ENCODE measurements at regions not wholly inside any gene's neighbourhood (a gene's known extent, or its start where the extent isn't known, plus 50 kb on each side); places are given as distances from the start of the nearest gene placed in this dataset.
A peak's percentile ranks its signal among the peaks of the same experiment; 100 is the strongest.

DNA sequence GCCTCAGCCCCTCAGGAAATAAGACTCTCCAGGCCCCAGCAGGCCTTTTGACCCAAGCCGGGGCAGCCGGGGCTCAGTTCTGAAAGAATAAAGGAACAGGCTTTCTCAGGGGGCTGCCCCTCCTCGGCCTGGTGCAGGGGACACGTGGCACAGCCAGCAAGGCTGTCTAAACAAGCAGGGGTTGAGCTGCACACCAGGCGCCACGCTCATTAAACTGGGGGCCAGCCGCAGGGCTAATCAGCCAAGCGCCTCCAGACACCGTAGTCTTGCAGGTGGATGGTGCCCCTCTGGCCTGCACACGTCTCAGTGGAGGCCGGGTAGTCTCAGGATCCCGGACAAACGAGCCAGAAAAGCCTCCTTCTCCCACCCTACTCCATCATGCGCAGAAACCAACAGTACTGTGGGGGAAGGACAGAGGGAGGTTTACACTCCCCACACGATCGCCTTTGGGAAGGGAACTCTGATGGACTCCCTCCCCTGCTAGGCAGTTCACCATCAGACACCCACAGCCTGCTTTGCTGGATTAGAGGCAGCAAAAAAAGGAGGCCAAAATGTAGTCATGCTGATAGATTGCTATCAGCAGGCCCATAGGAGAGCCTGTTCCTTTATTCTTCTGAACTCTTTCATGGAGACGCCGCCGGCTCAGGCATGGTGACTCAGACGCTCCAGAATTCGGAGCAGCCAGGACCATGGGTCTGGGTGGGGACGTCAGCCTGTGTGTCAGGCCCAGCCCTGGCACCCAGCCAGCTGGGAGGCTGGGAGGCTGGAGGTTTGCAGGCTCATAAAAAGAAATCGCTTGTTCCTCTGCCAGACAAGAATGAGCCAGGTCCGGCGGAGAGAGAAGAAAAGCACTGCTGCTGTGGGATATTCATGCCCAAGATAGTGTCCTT is 342.4 kb downstream of the BCOR start:
- peak; percentile 82 to 92 for DNase-seq (ENCODE audit: low read depth in 2 of 2)

DNA sequence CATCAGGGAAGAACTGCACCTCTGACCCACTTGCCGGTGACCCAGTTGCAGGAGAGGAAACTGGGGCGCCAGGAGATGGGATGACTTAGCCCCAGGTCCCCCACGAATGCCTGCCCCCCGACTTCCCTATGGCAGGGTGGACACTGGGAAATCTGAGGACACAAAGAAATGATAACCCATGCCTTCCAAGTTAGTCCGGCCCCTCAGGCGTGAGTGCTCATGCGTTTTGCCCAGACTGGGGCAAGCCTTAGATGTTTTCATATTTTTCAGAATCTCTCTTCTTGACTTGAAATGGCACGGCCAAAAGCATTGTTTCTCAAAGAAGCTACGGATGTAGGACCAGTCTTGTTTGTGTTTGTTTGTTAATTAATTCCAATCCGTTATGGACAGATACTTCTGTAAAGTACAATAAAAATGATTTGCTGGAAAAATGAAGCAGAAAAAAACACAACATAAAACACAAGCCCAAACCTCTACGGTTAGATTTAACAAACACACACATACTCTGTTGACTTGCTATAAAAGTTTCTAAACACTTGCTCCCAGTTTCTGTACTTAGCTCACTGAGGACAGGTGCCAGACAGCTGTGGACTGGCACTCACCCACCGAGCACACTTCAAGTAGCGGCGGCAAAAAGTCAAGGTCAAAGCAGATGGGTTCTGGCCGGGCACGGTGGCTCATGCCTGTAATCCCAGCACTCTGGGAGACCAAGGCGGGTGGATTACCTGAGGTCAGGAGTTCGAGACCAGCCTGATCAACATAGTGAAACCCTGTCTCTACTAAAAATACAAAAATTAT is 341.5 kb downstream of the BCOR start:
- no peak for DNase-seq (ENCODE audit: low read depth in 2 of 2)

- peak; percentile 69 to 81 for DNase-seq (ENCODE audit: low read depth in 2 of 2)
Observed at GRCh38 chrX:39757971-39758370, 339.8 kb downstream of the BCOR start.

DNA sequence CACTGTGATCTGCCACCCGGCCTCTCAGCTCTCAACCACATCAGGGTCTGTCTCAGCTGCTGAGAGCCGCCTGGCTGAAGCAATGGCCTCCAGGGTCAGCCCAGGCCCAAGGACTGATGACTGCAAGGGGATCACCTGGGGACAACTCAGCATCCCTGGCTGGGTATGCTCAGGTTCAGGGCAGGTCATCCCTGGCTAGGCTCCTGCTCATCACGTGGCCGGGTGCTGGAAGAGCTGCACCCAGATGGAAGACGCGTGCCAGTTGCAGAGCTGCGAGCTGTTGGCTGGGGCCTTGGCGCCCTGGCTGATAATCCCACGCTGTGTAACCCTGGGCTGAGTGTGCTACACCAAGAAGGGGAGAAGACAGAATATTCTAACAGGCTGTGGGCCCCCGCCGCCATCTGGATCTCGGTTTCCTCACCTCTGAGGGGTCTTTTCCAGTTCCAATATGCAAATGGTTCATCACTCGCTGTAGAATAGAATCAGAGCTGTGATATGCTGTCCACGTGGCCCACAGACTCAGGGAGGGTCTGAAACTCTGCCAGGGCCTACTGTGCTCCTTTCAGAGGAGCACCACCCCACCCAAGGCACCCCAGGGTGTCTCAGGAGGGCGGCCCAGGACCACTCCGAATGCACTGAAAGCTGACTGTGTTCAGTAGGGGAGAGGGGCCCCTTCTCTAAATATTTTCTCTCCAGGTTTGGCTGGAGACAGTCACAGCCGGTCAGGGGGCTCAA is 338.8 kb downstream of the BCOR start:
- no peak for DNase-seq (ENCODE audit: low read depth in 2 of 2)

DNA sequence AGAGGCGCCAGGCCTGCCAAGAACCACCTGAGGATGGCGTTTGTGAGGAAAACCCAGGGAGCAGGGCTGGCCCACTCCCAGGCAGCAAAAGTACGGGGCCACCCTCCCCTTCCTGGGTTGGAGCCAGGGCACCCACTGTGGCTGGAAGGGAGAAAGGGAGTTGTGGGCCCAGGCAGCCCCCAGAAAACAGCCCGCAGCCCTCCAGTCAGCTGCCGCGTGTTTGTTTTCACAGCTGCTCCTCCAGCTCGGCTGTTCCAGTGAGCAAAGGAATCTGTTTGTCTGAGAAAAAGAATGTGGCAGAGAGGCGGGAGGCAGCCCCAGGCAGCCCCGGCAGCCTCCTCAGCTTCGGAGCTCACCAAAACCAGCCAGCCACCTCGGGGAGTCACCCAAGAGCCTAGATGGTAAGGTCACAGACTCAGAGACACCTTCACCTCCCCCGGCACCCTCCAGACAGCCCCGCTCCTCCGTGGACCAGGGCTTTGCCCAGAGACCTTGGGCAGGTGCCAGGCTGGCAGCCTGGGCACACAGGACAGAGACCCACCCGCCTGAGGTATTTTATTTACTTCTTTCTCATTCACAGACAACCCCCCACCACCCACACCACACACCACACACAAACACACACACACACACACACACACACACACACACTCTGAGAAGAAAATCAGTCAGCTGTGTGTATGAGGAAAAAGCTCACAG is 338.1 kb downstream of the BCOR start:
- peak; percentile 19 to 24 for DNase-seq (ENCODE audit: low read depth in 2 of 2)

DNA sequence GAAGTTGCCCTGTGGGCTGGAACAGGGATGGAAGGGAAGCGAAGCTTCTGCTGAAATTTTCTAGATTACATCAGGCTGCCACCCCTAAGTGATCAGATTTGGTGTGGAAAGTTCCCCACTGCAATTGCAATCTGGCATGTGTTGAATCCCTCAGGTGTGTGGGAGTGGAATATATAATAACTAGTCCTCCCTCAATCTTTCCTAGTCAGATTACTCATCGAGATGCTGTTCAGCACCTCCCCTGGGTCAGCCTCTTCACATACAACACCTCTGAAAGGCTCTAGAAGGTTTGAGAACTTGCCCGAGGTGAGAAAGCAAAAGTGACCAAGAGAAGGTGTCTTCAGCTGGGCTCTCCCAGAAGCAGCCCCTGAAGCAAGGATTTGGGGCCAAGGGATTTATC is 336.8 kb downstream of the BCOR start:
- no peak for DNase-seq (ENCODE audit: low read depth in 2 of 2)

GRCh38 chrX:39762266-39762841 is 335.4 kb downstream of the BCOR start:
- DNase-seq (ENCODE audit: low read depth in 2 of 2), result peak; percentile 72 to 78

GRCh38 chrX:39764441-39764914 is 333.3 kb downstream of the BCOR start:
- peak in 1 of 2 donors; percentile 11 for DNase-seq (ENCODE audit: low read depth in 2 of 2)

DNA sequence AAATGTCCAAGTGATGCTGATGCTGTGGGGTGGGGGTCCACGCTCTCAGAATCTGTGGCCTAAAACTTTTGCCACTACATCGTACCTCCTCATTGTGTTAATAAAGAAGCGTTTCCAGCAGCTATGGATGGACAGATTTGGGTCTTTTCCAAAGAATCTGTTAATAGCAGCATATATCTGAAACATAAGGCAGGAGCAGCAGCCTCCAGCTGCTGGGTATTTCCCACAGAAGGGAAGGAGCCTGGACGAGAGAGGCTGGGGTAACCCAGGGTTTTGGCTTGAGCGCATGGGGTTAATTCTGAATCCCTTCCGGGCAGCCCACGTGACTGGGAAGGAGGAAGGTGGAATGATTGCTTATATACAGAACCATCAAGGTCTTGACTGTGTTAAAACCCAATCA is 332.4 kb downstream of the BCOR start:
- no peak for DNase-seq (ENCODE audit: low read depth in 2 of 2)

- no peak for DNase-seq (ENCODE audit: low read depth in 2 of 2)
Observed at GRCh38 chrX:39766085-39766726, 331.6 kb downstream of the BCOR start.

DNA sequence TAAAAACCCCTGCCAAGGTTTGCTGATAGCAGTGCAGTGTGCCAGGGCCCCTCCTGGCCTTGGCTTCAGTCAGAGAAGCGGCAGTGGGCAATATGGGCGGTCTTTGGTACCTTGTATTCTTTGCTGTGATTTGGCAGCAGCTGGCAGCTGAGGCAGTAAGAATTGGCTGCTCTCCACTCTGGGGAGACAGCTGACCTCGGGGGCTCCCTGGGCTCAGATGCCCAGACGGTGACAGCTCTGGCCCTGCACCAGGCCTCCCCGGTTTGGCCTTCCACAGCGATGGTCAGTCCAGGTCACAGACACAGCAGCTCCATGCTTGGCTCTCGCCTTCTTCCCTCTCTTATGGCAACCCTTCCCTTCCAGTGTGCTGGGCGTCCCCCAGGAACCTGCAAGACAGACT is 330.9 kb downstream of the BCOR start:
- no peak for DNase-seq (ENCODE audit: low read depth in 2 of 2)

GRCh38 chrX:39767446-39767845 is 330.3 kb downstream of the BCOR start:
- DNase-seq (ENCODE audit: low read depth in 2 of 2), result no peak

GRCh38 chrX:39769748-39770147 is 328.0 kb downstream of the BCOR start:
- no peak for DNase-seq (ENCODE audit: low read depth in 2 of 2)

DNA sequence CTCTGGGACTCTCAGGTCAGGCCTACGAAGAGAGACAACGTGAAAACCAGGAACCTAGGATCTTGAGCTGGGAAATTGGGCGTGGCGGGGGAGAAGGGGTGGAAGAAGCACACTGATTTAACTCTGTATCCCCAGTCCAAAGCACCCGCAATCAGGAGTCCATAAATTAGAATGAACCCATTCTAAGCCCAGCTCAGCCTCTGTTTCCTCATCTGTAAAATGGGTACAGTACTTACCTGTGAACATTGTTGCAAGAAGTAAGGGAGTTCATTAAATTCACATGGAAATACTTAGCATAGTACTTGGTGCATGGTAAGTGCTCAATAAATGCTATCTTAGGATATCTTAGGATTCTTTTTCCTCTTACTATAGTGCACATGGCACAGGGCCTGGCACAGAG is 326.7 kb downstream of the BCOR start:
- DNase-seq (ENCODE audit: low read depth in 2 of 2), result no peak

DNA sequence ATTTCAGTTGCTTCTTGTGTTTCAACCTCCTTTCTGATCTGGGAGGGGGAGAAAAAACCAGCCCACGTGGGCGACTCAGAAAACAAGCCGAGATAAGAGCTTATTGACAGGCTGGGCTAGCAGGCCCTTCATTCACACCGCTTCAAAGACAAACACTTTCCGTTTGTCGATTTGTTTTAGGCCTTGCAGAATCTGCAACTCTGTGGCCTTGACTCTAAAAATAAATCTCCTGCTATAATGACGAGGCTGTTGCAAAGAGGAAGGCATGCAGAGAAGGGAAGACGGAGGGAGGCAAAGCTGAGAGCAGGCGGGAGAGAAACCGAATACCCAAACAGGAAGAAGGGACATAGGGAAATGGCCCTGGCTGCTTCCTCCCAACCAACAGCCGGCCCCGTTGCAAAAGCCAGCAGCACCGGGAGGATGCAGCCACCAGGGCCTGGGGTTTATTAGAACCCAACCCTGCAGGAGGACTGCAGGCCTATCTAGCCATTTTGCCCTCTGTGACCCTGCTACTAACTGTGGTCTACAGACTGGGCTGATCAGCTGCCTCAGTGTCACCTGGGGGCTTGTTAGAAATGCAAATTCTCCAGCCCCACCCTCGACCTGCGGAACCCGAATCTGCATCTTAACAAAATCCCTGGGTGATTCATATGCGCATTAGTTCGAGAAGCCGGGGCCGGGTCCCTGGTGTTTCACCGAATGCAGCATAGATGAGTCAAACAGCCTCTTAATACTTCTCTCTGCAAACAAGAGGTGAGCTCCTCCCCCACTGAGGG is 325.5 kb downstream of the BCOR start:
- peak; percentile 8 to 31 for DNase-seq (ENCODE audit: low read depth in 2 of 2)

DNA sequence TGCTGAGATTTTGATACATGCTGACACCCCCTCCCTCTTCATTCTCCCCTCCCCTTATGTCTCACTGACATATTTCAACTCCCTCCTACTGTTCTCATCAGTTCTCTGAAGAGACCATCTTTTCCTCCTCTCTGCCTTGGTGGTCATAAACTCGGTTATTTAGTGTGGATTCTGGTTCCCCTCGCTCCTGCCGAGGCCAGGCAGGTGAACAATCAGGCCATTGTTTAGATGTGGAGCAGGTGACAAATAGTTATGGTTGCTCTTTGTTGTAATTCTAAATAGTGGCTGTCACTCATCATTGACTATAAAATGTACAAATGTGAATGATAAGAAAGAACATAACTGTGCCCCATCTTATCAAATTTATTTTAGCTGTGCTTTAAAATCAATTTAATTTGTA is 324.6 kb downstream of the BCOR start:
- DNase-seq (ENCODE audit: low read depth in 2 of 2), result no peak

DNA sequence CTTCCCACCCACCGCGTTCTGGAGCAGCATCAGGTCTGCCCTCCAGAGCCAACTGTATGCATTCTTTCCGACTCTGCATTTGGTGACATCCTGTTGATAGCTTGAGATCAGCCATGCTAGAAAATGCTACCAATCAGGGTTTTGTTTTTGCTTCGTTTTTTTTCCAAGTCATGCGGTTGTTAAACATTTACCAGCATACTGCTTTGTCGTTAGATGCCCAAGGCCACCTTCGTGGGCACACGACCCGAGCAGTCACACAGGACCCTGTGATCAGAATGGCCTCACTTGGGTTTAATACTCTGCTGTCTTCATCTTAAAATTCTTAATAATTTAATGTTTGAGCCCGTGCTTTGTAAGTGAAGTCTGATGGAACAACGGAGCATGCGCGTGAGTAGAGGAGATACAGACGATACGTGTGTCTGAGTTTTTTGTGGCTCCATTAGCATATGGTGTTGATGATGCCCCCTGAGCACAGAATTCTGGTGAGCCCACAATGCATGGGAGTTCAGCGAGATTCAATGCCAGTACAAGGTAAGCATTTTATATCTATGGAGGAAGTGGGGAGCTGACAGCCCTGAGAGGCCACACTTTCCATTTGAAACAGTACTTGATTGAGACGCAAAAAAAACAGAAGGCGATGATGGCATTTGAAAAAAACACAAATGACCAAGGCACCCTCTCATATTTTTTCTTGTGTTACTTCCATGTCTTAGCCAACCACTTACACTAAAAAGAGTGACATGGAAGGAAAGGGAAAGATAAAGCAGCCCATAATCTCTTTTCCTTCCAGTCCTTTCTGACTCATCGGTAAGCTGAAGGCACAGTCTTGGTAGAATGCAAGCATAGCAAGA is 323.6 kb downstream of the BCOR start:
- DNase-seq (ENCODE audit: low read depth in 2 of 2), result peak in 1 of 2 donors; percentile 5

- DNase-seq (ENCODE audit: low read depth in 2 of 2), result no peak
Observed at GRCh38 chrX:39774774-39775328, 322.9 kb downstream of the BCOR start.

Data from lung microvascular endothelial cell (primary cell).